ENCODE measurements at regions not wholly inside any gene's neighbourhood (a gene's known extent, or its start where the extent isn't known, plus 50 kb on each side); places are given as distances from the start of the nearest gene placed in this dataset.

GRCh38 chr19:31701146-31701545 lies 351.9 kb upstream of the TSHZ3 start:
- no peak for DNase-seq (ENCODE audit: low spot score)

- DNase-seq (ENCODE audit: low spot score) = no peak
These were observed 356.4 kb upstream of the TSHZ3 start for GRCh38 chr19:31705656-31706055.

GRCh38 chr19:31706131-31706530 lies 356.9 kb upstream of the TSHZ3 start:
- no peak for DNase-seq (ENCODE audit: low spot score)

- DNase-seq (ENCODE audit: low spot score) = no peak
These were observed 357.7 kb upstream of the TSHZ3 start for GRCh38 chr19:31706691-31707620.

- DNase-seq (ENCODE audit: low spot score) = no peak
These were observed 359.3 kb upstream of the TSHZ3 start for GRCh38 chr19:31708520-31708919.

GRCh38 chr19:31709476-31709875 lies 360.2 kb upstream of the TSHZ3 start:
- no peak for DNase-seq (ENCODE audit: low spot score)

- no peak for DNase-seq (ENCODE audit: low spot score)
These were observed 366.2 kb upstream of the TSHZ3 start for GRCh38 chr19:31715249-31715945.

- DNase-seq (ENCODE audit: low spot score) = no peak
These were observed 367.6 kb upstream of the TSHZ3 start for GRCh38 chr19:31716826-31717225.

GRCh38 chr19:31717269-31717923 lies 368.2 kb upstream of the TSHZ3 start:
- DNase-seq (ENCODE audit: low spot score) = no peak

GRCh38 chr19:31718032-31718431 lies 368.8 kb upstream of the TSHZ3 start:
- DNase-seq (ENCODE audit: low spot score) = no peak

GRCh38 chr19:31718898-31719297 lies 369.7 kb upstream of the TSHZ3 start:
- DNase-seq (ENCODE audit: low spot score) = no peak

- no peak for DNase-seq (ENCODE audit: low spot score)
These were observed 373.9 kb upstream of the TSHZ3 start for GRCh38 chr19:31723101-31723500.

- no peak for DNase-seq (ENCODE audit: low spot score)
These were observed 375.8 kb upstream of the TSHZ3 start for GRCh38 chr19:31725051-31725450.

GRCh38 chr19:31727536-31727935 lies 378.3 kb upstream of the TSHZ3 start:
- no peak for DNase-seq (ENCODE audit: low spot score)

GRCh38 chr19:31730270-31730669 lies 381.0 kb upstream of the TSHZ3 start:
- no peak for DNase-seq (ENCODE audit: low spot score)

- DNase-seq (ENCODE audit: low spot score) = no peak
These were observed 384.4 kb upstream of the TSHZ3 start for GRCh38 chr19:31733591-31733990.

- no peak for DNase-seq (ENCODE audit: low spot score)
These were observed 393.0 kb upstream of the TSHZ3 start for GRCh38 chr19:31742249-31742648.

GRCh38 chr19:31745731-31746130 lies 396.5 kb upstream of the TSHZ3 start:
- DNase-seq (ENCODE audit: low spot score) = no peak

- no peak for DNase-seq (ENCODE audit: low spot score)
These were observed 400.0 kb upstream of the TSHZ3 start for GRCh38 chr19:31749231-31749630.

- no peak for DNase-seq (ENCODE audit: low spot score)
These were observed 410.1 kb upstream of the TSHZ3 start for GRCh38 chr19:31759359-31759758.

- no peak for DNase-seq (ENCODE audit: low spot score)
These were observed 412.2 kb upstream of the TSHZ3 start for GRCh38 chr19:31761281-31761913.

GRCh38 chr19:31770223-31770622 lies 421.0 kb upstream of the TSHZ3 start:
- DNase-seq (ENCODE audit: low spot score) = no peak

All from mesenteric fat pad (tissue), 1 donor.